ENCODE measurements at regions not wholly inside any gene's neighbourhood (a gene's known extent, or its start where the extent isn't known, plus 50 kb on each side); places are given as distances from the start of the nearest gene placed in this dataset.

GRCh38 chr14:26870722-26871617, 273.1 kb upstream of the NOVA1 start:
- Histone ChIP-seq H3K9me3 (ENCODE audit: control insufficient read depth in 4 of 4, insufficient read depth in 3 of 4, low read length in 3 of 4) (no peaks in the 10 kb centered on the region), H3K4me1 (ENCODE audit: control insufficient read depth in 5 of 5, insufficient read depth in 5 of 5, low read length in 5 of 5) (peaks cover 0 to 5% (median 0%) of the 10 kb centered on the region in 5 donors), H3K9ac (ENCODE audit: insufficient read depth in 1 of 2, low read length in 2 of 2) (no peak overlapping the region), H3K36me3 (ENCODE audit: control insufficient read depth in 4 of 4, insufficient read depth in 4 of 4, low read length in 4 of 4) (no peaks in the 10 kb centered on the region), H3K27ac (ENCODE audit: low read depth in 1 of 2, low read length in 1 of 2) (no peak overlapping the region), H3K27me3 (ENCODE audit: control insufficient read depth in 3 of 3, insufficient read depth in 3 of 3, low read length in 2 of 3) (no peaks in the 10 kb centered on the region), H3K4me3 (no peak overlapping the region)
- no peak for ATAC-seq (ENCODE audit: insufficient read depth, low FRiP score)
- TF ChIP-seq CTCF (IDR thresholded peaks at IDR 0.05; ENCODE audit: control extremely low read depth, extremely low read depth) = no peak
- WGBS, 2 donors = 52 to 54% methylated on average over 8 of the region's 8 CpGs
- DNase-seq = no peak

DNA sequence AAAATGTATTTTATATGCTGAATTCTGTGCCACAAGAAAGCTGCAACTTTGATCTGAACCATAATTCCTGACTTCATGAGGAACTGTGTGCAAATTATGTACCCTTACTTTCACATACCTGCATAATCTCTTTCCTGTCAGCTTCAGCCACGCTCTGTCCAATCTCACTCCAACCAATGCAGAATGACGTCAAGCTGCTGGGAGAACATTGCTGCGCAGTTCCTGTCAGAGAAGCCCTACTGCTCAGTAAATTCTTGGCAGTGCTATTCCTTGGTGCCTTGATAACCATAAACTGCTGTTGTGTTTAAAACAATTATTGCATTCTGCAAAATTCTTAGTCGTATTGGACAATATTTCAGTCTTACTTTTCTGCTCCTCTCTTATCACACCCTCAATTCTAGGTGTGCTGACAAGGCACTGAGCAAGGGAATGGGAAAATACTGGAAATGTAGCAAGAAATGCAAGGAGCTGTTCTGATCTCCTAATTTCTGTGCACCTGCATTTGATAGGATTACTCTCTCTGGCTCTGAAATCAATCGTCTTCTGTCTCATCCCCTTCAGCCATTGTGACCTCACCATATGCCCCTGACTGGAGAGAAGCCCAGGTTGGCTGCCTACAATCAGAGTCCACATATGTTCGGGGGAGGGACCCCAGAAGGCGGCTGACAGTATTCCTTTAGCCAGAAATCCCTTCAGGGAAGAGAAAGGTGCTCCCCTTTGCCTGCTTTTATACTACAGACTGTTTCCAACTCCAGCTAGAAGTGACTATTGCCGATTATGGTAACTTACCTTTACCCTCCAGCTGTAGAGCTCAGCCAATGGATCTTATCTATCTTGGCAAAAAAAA, 274.9 kb upstream of the NOVA1 start:
- Histone ChIP-seq H3K4me1 (ENCODE audit: control insufficient read depth in 5 of 5, insufficient read depth in 5 of 5, low read length in 5 of 5) (peaks cover 0 to 5% (median 0%) of the 10 kb centered on the region in 5 donors), H3K27me3 (ENCODE audit: control insufficient read depth in 3 of 3, insufficient read depth in 3 of 3, low read length in 2 of 3) (no peaks in the 10 kb centered on the region), H3K36me3 (ENCODE audit: control insufficient read depth in 4 of 4, insufficient read depth in 4 of 4, low read length in 4 of 4) (no peaks in the 10 kb centered on the region), H3K27ac (ENCODE audit: low read depth in 1 of 2, low read length in 1 of 2) (peak overlapping the region in 1 of 2 donors; percentile 7), H3K4me3 (no peak overlapping the region), H3K9me3 (ENCODE audit: control insufficient read depth in 4 of 4, insufficient read depth in 3 of 4, low read length in 3 of 4) (no peaks in the 10 kb centered on the region), H3K9ac (ENCODE audit: insufficient read depth in 1 of 2, low read length in 2 of 2) (no peak overlapping the region)
- no peak for TF ChIP-seq CTCF (IDR thresholded peaks at IDR 0.05; ENCODE audit: control extremely low read depth, extremely low read depth)
- ATAC-seq (ENCODE audit: insufficient read depth, low FRiP score) (no peak), DNase-seq (peak in 1 of 3 donors; percentile 7)
- WGBS, 2 donors = 57 to 67% methylated on average over 8 of the region's 8 CpGs

- Histone ChIP-seq H3K4me3 (no peak overlapping the region), H3K27ac (ENCODE audit: low read depth in 1 of 2, low read length in 1 of 2) (no peak overlapping the region), H3K9me3 (ENCODE audit: control insufficient read depth in 4 of 4, insufficient read depth in 3 of 4, low read length in 3 of 4) (no peaks in the 10 kb centered on the region), H3K27me3 (ENCODE audit: control insufficient read depth in 3 of 3, insufficient read depth in 3 of 3, low read length in 2 of 3) (no peaks in the 10 kb centered on the region), H3K9ac (ENCODE audit: insufficient read depth in 1 of 2, low read length in 2 of 2) (no peak overlapping the region), H3K36me3 (ENCODE audit: control insufficient read depth in 4 of 4, insufficient read depth in 4 of 4, low read length in 4 of 4) (no peaks in the 10 kb centered on the region), H3K4me1 (ENCODE audit: control insufficient read depth in 5 of 5, insufficient read depth in 5 of 5, low read length in 5 of 5) (peaks cover 0 to 5% (median 0%) of the 10 kb centered on the region in 5 donors)
- ATAC-seq (ENCODE audit: insufficient read depth, low FRiP score) (no peak), DNase-seq (no peak)
- 81 to 82% methylated on average over 4 of the region's 4 CpGs for WGBS, 2 donors
- TF ChIP-seq CTCF (IDR thresholded peaks at IDR 0.05; ENCODE audit: control extremely low read depth, extremely low read depth) = no peak
These were observed 275.6 kb upstream of the NOVA1 start for GRCh38 chr14:26873362-26873960.

All from lung (tissue), 11 donors.